ELR (cell line): ENCODE measurements at regions not wholly inside any gene's neighbourhood (a gene's known extent, or its start where the extent isn't known, plus 50 kb on each side); places are given as distances from the start of the nearest gene placed in this dataset.
"Not testable (repeated sequence)": the region's sequence is repeated elsewhere in the genome, so short reads cannot be mapped to it uniquely, and the experiment has no call there.

ENCODE experiments used
- DNase-seq: peaks from one replicate; pipeline ENCODE4 v3.0.0-alpha.2; 2015; ENCODE audit warnings: low read depth

- DNase-seq, result no peak
Measured at GRCh38 chr10:80751940-80752339, 214.2 kb downstream of the SH2D4B start.

DNA sequence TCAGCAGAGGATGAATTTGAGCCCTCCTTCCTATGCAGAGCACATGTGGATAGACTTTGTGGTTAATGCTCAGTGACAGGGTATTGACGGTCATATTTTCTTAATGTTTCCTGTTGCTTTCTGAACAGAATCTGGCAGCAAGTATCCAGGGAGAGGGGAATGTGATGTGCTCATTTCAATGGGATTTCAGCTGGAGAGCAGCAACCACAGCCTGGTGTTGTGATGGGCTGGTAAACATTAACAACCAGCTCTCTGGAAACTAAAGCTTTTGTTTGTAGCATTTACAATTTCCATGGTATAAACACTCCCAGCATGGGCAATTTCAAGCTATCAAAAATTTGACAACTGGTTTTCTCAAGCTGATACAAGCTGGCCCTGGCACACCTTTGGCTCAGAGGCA lies 215.9 kb downstream of the SH2D4B start:
- no peak for DNase-seq

DNA sequence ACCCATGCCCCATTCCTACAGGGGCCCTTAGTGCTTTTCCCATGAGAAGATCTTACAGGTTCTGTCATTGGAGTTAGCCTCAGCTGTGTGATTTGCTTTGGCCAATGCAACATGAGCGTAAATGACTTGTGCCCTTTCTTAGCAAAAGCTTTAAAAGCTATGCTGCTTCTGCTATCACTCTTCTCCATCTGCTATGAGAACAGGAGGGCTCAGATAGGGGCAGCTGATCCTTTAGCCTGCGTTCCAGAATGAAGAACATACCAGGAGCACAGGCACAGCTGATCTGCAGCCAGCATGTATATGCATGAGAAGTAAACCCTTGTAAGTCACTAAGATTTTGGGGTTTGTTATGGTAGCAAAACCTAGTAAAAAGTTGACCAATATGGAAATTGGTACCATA lies 218.2 kb downstream of the SH2D4B start:
- DNase-seq, result no peak

- no peak for DNase-seq
Measured at GRCh38 chr10:80759693-80760092, 222.0 kb downstream of the SH2D4B start.

DNA sequence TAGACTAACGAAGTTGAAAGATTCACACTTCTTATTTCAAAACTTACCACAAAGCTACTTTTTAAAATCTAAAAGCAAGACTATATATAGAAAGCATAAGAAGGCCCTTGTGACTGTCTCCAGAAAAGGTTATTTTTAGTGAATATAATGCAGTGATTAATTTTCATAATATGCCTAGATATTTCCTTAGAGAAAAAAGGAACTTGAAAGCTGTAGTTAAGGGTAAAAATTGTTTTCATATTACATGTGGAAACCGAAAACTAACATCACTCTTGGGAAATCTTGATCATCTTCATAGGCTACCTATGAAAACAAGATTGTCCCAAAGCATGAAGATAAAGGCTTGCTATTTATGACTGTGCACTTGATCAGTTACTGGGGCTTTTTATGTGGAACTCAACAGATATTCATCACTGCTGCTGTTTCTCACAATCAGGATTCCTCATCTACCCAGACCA lies 223.2 kb downstream of the SH2D4B start:
- DNase-seq, result no peak

- DNase-seq, result no peak
Measured at GRCh38 chr10:80767963-80768362, 230.3 kb downstream of the SH2D4B start.

GRCh38 chr10:80769700-80770160 lies 232.0 kb downstream of the SH2D4B start:
- no peak for DNase-seq

DNA sequence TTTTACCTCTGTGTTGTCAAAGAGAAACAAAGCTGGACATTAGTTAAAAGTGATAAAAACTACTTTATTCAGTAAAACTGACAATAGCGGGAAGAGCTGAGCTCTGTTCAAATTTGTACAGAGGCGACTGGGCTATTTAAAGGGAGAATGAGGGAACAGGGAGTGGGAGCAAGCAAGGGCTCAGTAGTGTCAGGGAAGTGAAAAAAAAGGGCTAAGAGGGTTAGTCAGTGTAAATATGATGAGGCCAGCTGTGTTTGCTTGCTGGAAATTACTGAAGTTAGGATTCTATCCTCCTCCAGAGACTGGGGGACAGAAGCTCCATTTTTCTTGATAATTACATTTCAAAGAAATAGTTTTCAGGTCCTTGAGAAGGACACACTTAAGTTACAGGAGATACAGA lies 232.5 kb downstream of the SH2D4B start:
- DNase-seq, result no peak

DNA sequence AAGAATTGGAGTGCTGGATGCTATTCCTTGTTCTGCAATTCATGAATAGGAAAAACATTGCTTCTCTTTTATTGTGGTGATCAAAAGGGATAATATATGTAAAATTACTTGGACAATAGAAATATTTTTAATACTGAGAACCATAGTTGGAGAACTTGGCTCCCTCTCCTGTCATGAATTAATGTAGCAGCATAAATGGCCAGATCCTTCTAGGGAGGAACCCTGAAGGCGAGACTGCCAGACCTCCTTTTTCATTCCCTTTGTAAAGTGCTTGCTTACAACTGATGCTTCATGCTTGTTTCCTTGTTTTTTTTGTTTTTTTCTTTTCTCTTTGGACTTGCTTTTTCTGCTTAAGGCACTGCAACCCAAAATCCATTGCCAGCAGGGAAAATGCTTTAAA lies 233.6 kb downstream of the SH2D4B start:
- DNase-seq, result no peak

GRCh38 chr10:80771902-80772555 lies 234.3 kb downstream of the SH2D4B start:
- DNase-seq, result no peak

DNA sequence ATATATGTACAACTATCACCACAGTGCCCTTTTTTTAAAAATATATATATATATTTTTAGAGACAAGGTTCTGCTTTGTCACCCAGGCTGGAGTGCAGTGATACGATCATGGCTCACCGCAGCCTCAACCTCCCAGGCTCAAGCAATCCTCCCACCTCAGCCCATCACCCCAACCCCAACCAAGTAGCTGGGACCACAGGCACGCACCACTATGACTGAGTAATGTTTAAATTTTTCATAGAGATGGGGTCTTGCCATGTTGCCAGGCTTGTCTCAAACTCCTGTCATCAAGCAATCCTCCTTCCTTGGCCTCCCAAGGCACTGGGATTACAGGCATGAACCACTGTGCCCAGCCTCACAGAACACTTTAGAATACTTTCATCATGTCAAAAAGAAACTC lies 234.9 kb downstream of the SH2D4B start:
- DNase-seq, result no peak

- no peak for DNase-seq
Measured at GRCh38 chr10:80784695-80785094, 247.0 kb downstream of the SH2D4B start.

DNA sequence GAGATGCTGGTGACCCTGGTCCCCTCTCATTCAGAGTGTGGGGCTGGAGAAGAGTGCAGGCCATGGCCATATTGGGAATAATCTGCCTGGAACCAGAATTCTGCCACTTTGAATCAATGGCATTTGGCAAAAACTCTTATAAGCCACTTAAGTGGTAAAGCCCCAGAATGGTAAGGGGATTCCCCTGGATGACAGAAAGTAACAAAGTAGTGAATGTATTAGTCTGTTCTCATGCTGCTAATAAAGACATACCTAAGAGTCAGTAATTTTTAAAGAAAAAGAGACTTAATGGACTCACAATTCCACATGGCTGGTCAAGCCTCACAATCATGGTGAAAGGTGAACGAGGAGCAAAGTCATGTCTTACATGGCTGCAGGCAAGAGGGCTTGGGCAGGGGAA lies 248.6 kb downstream of the SH2D4B start:
- no peak for DNase-seq

DNA sequence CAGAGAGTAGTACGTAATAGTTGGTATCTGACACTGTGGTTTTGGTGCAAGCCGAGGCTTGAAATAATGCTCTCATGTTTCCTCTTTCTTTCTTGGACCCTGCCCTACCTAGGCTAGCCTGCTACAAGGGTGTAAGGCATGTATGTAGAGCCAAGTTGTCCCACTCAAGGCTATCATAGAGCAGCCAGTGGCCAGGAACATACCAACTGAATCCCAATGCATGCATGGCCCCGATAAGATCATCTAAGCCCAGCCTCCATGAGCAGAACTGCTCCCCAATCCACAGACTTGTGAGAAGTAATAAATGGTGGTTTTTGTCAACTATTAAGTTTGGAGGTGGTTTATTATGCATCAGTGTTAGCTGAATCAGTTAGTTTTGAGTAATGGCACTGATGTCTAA lies 250.2 kb downstream of the SH2D4B start:
- no peak for DNase-seq

GRCh38 chr10:80794994-80795393 lies 257.3 kb downstream of the SH2D4B start:
- no peak for DNase-seq

GRCh38 chr10:80805343-80806020 lies 267.8 kb downstream of the SH2D4B start:
- DNase-seq, result no peak

DNA sequence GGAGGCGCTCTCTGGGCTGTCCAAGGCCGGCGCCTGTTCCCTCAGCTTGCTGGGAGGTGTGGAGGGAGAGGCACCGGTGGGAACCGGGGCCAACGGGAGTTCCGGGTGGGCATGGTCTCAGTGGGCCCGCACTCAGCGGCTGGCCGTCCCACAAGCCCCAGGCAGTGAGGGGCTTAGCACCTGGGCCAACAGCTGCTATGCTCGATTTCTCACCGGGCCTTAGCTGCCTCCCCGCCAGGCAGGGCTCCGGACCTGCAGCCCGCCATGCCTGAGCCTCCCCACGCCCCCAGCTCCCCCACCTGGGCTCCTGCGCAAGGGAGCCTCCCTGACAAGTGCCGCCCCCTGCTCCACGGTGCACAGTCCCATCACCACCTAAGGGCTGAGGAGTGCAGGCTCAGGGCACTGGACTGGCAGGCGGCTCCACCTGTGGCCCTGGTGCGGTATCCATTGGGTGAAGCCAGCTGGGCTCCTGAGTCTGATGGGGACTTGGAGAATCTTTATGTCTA lies 276.5 kb downstream of the SH2D4B start:
- DNase-seq, result no peak

DNA sequence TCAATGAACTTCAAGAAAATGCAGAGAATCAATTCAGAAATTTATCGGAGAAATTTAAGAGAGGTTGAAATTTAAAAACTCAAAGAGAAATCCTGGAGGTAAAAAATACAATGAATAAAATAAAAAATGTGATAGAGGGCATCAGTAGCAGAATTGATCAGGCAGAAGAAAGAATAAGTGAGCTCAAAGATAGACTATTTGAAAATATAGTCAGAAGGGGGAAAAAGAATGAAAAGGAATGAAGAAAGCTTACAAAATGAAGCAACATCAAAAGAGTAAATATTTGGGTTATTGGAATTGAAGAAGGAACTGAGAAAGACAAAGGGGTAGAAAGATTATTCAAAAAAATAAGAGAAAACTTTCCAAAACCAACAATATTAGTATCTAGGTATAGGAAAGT lies 291.4 kb downstream of the SH2D4B start:
- no peak for DNase-seq

- no peak for DNase-seq
Measured at GRCh38 chr10:80829562-80829961, 291.9 kb downstream of the SH2D4B start.

- DNase-seq, result not testable (repeated sequence)
Measured at GRCh38 chr10:80832693-80833092, 295.0 kb downstream of the SH2D4B start.

- DNase-seq, result no peak
Measured at GRCh38 chr10:80855348-80855971, 317.8 kb downstream of the SH2D4B start.

- DNase-seq, result no peak
Measured at GRCh38 chr10:80856186-80856585, 318.5 kb downstream of the SH2D4B start.

GRCh38 chr10:80859279-80859678 lies 321.6 kb downstream of the SH2D4B start:
- DNase-seq, result not testable (repeated sequence)
